ENCODE measurements at regions not wholly inside any gene's neighbourhood (a gene's known extent, or its start where the extent isn't known, plus 50 kb on each side); places are given as distances from the start of the nearest gene placed in this dataset.
"Not testable (repeated sequence)": the region's sequence is repeated elsewhere in the genome, so short reads cannot be mapped to it uniquely, and the experiment has no call there.

- TF ChIP-seq EP300 (conservative IDR thresholded peaks at IDR 0.05; ENCODE audit: poor library complexity, severe bottlenecking); CTCF (IDR thresholded peaks at IDR 0.05; ENCODE audit: poor library complexity, severe bottlenecking); EZH2 (IDR thresholded peaks at IDR 0.05; ENCODE audit: borderline replicate concordance, insufficient read depth, low read length, poor library complexity, severe bottlenecking); SMC3 (conservative IDR thresholded peaks at IDR 0.05; ENCODE audit: poor library complexity); TAF1 (IDR thresholded peaks at IDR 0.05; ENCODE audit: low read depth); POLR2AphosphoS5 (IDR thresholded peaks at IDR 0.05); REST (IDR thresholded peaks at IDR 0.05; ENCODE audit: borderline replicate concordance); RAD21 (conservative IDR thresholded peaks at IDR 0.05): not testable (repeated sequence)
Measured at GRCh38 chr1:115534-115933, 335.9 kb downstream of the OR4F29 start.

All from neural cell (in vitro differentiated cells).